ENCODE measurements at regions not wholly inside any gene's neighbourhood (a gene's known extent, or its start where the extent isn't known, plus 50 kb on each side); places are given as distances from the start of the nearest gene placed in this dataset.

GRCh38 chr10:27622596-27622995 lies 118.5 kb downstream of the RAB18 start:
- TF ChIP-seq CTCF (IDR thresholded peaks at IDR 0.05), result no peak
- H3K9me3 Mint-ChIP-seq, result peaks cover 8% of the 10 kb centered on the region
- H3K4me1 Mint-ChIP-seq, result peaks cover 27% of the 10 kb centered on the region
- no peak overlapping the region for H3K4me3 Mint-ChIP-seq
- H3K27me3 Mint-ChIP-seq (ENCODE audit: low read depth, poor library complexity), result peaks cover 12% of the 10 kb centered on the region
- no peak overlapping the region for H3K27ac Mint-ChIP-seq
- H3K36me3 Mint-ChIP-seq (ENCODE audit: low read depth), result no peaks in the 10 kb centered on the region
- no peak for DNase-seq
